ENCODE measurements at regions not wholly inside any gene's neighbourhood (a gene's known extent, or its start where the extent isn't known, plus 50 kb on each side); places are given as distances from the start of the nearest gene placed in this dataset.

GRCh38 chr5:145658435-145658834 lies 176.7 kb downstream of the PRELID2 start:
- TF ChIP-seq CTCF (IDR thresholded peaks at IDR 0.05) (no peak), POLR2A (IDR thresholded peaks at IDR 0.05) (no peak)
